ENCODE measurements at regions not wholly inside any gene's neighbourhood (a gene's known extent, or its start where the extent isn't known, plus 50 kb on each side); places are given as distances from the start of the nearest gene placed in this dataset.

DNA sequence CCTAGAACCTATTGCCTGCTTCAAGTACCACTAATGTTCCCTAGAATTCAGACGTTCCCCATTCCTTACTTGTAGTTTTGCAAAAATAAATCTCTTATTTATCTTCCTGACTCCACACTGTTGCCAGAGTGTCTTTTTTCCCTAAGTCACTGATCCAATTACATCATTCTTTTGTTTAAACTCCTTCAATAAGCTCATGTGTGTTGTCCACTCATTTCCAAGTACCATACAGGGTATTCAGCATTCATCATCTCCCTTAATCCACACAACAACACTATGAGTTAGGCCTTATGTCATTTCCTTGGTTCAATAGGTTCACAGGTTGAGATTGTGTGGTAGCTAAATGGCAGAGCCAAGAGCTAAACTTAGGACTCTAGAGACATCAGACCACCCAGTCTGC lies 119.9 kb upstream of the RHOBTB1 start:
- intact Hi-C loops (cut with DNase I; ENCODE audit: low total_unique reads): no loop called here
- H3K4me1 ChIP-seq: no peaks in the 10 kb centered on the region

DNA sequence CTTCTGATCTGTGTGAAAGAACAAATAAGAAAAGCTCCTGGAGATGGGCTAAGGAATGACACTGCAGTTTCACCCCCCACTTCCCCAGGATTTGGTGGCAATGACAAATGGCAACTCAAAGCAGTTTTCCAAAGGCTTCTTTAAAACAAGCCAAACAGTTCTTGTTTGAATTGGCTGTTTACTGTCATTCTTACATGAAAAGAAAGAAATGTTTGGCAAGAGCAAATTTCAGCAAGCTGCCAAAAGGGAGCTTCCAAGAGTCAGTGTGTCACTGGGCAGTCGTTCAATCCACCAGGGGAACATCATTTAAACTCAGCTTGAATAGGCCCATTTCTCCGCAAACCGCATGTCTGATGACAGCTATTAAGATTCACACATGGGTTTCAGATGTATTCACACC lies 119.0 kb upstream of the RHOBTB1 start:
- Histone ChIP-seq H3K4me1 (no peaks in the 10 kb centered on the region), H3K4me3 (no peak overlapping the region), H3K36me3 (ENCODE audit: low read depth, missing control alignments) (no peaks in the 10 kb centered on the region), H3K27ac (no peak overlapping the region), H3K27me3 (no peaks in the 10 kb centered on the region), H3K9me3 (no peaks in the 10 kb centered on the region)
- 49 to 61% methylated on average over 3 of the region's 3 CpGs for WGBS, 2 donors
- intact Hi-C loops (cut with DNase I; ENCODE audit: low total_unique reads): no loop called here
- no peak for DNase-seq
- TF ChIP-seq, protein P1, sequence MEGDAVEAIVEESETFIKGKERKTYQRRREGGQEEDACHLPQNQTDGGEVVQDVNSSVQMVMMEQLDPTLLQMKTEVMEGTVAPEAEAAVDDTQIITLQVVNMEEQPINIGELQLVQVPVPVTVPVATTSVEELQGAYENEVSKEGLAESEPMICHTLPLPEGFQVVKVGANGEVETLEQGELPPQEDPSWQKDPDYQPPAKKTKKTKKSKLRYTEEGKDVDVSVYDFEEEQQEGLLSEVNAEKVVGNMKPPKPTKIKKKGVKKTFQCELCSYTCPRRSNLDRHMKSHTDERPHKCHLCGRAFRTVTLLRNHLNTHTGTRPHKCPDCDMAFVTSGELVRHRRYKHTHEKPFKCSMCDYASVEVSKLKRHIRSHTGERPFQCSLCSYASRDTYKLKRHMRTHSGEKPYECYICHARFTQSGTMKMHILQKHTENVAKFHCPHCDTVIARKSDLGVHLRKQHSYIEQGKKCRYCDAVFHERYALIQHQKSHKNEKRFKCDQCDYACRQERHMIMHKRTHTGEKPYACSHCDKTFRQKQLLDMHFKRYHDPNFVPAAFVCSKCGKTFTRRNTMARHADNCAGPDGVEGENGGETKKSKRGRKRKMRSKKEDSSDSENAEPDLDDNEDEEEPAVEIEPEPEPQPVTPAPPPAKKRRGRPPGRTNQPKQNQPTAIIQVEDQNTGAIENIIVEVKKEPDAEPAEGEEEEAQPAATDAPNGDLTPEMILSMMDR (IDR thresholded peaks at IDR 0.05): no peak

More for the DNA sequence above, 119.9 kb upstream of the RHOBTB1 start:
- H3K36me3 ChIP-seq (ENCODE audit: low read depth, missing control alignments): no peaks in the 10 kb centered on the region
- TF ChIP-seq, protein P1 (IDR thresholded peaks at IDR 0.05): no peak
- TF ChIP-seq POLR2A (IDR thresholded peaks at IDR 0.05): no peak
- 62 to 71% methylated on average over 1 of the region's 1 CpG for WGBS, 2 donors
- no peak overlapping the region for H3K27ac ChIP-seq
- DNase-seq: no peak
- no peaks in the 10 kb centered on the region for H3K27me3 ChIP-seq
- H3K4me3 ChIP-seq: no peak overlapping the region
- no peaks in the 10 kb centered on the region for H3K9me3 ChIP-seq

DNA sequence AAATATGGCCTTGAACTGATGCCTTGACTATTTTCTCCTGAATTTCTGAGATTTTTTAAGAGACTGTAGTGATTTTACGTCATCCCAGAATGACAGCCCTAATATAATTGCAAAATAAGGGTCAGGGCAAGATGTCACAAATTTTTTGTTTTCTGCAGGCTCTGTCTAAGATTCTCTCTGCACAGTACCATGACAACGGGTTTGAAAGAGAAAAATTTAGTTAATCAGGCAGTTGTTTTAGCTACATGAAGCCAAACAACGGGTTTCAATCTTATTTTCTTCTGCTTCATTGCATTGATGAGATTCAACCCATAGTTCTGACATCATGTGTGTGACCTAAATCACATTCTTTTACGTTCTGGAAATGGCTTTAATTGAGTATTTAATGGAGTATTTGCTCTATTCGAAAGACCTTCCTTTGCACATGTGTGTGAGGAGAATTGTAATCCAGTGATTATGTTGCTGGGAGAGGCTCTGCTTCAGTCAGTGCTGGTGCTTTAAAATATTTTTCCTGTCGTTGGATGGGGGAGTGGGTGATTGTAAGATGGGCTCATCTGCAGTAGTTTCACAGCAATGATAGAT lies 118.0 kb upstream of the RHOBTB1 start:
- Histone ChIP-seq H3K4me3 (no peak overlapping the region), H3K4me1 (no peaks in the 10 kb centered on the region), H3K27me3 (no peaks in the 10 kb centered on the region), H3K36me3 (ENCODE audit: low read depth, missing control alignments) (no peaks in the 10 kb centered on the region), H3K9me3 (no peaks in the 10 kb centered on the region), H3K27ac (no peak overlapping the region)
- 82 to 88% methylated on average over 6 of the region's 6 CpGs for WGBS, 2 donors
- intact Hi-C loops (cut with DNase I; ENCODE audit: low total_unique reads): no loop called here
- TF ChIP-seq POLR2A (IDR thresholded peaks at IDR 0.05): no peak
- TF ChIP-seq, protein P1 (IDR thresholded peaks at IDR 0.05): no peak
- DNase-seq: no peak

DNA sequence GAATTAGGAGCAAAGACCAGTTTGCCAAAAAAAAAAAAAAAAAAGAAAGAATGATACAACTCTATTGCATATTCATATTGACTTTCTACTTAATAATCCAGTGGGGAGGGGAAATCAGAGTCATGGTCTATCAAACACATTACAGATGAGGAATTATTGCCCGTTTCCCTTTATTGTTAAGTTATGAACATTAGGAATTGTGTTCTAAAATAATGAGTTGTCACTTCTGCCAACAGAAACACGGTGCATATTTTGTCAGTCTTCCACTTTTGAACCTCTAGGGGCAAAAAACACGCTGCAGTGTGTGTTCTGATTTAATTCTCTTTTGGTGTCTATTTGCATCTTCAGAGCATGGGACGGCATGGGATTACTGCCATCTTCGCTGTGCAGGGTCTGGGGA lies 115.7 kb upstream of the RHOBTB1 start:
- intact Hi-C loops (cut with DNase I; ENCODE audit: low total_unique reads): no loop called here
- Histone ChIP-seq H3K4me3 (no peak overlapping the region), H3K27me3 (no peaks in the 10 kb centered on the region), H3K27ac (no peak overlapping the region), H3K9me3 (no peaks in the 10 kb centered on the region), H3K36me3 (ENCODE audit: low read depth, missing control alignments) (no peaks in the 10 kb centered on the region), H3K4me1 (no peaks in the 10 kb centered on the region)
- TF ChIP-seq, protein P1 (IDR thresholded peaks at IDR 0.05): no peak
- TF ChIP-seq POLR2A (IDR thresholded peaks at IDR 0.05): no peak
- WGBS, 2 donors: 77 to 80% methylated on average over 5 of the region's 5 CpGs
- no peak for DNase-seq

DNA sequence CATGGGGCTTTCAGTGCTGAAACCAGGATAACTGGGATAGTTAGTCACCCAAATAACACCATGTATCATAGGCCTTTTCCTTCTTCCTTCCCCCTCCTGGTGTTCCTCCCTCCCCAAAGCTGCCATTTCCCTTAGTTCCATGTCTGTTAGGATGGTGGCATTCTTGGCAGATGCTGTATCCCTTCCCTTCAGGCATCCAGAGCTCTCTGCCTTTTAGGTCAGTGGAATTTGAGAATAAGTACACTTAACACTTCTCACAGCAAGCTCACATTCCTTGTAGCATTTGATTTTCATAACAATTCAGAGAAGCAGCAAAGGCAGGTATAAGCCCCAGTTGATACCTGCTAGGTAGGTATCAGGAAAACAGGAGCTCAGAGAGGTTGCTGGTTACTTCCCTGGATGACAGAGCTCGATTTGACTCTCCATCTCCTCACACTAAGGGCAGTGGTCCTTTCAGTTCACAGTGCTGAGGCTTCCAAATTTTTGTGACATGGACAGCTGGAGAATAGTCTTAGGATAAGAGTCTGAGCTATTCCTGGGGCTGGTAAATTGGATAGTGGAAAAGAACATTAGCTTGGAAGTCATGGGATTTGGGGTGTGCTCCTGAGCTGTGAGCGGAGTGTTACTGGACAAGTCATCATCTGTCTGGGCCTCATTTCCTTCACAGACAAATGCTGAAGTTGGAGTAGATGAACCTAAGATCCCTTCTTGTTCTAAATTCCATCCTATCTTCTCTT lies 108.7 kb upstream of the RHOBTB1 start:
- no peak for DNase-seq
- Histone ChIP-seq H3K4me1 (no peaks in the 10 kb centered on the region), H3K9me3 (no peaks in the 10 kb centered on the region), H3K36me3 (ENCODE audit: low read depth, missing control alignments) (no peaks in the 10 kb centered on the region), H3K4me3 (no peak overlapping the region), H3K27me3 (no peaks in the 10 kb centered on the region), H3K27ac (no peak overlapping the region)
- TF ChIP-seq POLR2A (IDR thresholded peaks at IDR 0.05): no peak
- TF ChIP-seq, protein P1 (IDR thresholded peaks at IDR 0.05): no peak
- intact Hi-C loops (cut with DNase I; ENCODE audit: low total_unique reads): no loop called here
- 79 to 89% methylated on average over 2 of the region's 2 CpGs for WGBS, 2 donors

Data from testis (tissue), 2 donors.